ENCODE measurements at regions not wholly inside any gene's neighbourhood (a gene's known extent, or its start where the extent isn't known, plus 50 kb on each side); places are given as distances from the start of the nearest gene placed in this dataset.
A peak's percentile ranks its signal among the peaks of the same experiment; 100 is the strongest.

DNA sequence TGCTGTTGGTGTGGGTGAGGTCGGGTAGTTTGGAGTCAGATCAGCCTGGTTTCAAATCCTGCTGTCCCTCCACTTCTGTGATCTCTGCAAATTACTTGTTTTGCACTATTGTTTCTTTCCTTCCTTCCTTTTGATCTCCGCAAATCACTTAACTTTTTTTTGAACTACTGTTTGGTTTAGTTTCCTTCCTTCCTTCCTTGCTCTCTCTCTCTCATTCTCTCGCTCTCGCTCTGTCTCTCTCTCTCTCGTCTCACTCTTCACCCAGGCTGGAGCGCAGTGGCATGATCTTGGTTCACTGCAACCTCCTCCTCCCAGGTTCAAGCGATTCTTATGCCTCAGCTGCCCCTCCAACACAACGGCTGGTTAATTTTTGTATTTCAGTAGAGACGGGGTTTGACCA, 141.6 kb upstream of the ITGA6 start:
- DNase-seq (ENCODE audit: low read depth), result no peak
- no peak overlapping the region for H3K4me3 ChIP-seq (ENCODE audit: low read length)
- TF ChIP-seq, protein P1, sequence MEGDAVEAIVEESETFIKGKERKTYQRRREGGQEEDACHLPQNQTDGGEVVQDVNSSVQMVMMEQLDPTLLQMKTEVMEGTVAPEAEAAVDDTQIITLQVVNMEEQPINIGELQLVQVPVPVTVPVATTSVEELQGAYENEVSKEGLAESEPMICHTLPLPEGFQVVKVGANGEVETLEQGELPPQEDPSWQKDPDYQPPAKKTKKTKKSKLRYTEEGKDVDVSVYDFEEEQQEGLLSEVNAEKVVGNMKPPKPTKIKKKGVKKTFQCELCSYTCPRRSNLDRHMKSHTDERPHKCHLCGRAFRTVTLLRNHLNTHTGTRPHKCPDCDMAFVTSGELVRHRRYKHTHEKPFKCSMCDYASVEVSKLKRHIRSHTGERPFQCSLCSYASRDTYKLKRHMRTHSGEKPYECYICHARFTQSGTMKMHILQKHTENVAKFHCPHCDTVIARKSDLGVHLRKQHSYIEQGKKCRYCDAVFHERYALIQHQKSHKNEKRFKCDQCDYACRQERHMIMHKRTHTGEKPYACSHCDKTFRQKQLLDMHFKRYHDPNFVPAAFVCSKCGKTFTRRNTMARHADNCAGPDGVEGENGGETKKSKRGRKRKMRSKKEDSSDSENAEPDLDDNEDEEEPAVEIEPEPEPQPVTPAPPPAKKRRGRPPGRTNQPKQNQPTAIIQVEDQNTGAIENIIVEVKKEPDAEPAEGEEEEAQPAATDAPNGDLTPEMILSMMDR (conservative IDR thresholded peaks at IDR 0.05; ENCODE audit: low read length), result no peak

DNA sequence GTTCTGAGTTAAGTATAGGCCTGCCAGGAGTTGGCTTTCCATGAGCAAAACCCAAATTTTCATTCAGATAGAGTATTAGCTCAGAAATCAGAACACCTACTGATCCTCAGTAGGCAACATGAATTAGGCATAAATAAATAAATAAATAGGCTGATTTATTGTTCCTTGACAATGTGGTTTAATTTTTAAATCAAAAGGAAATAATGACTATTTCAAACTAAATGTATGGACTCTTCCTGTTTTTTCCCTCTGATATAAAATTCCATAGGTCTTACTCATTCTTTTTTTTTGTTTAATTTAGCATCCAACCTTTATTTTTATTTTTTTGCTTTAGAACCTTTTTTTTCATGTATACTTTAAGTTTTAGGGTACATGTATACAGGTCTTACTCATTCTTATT, 140.2 kb upstream of the ITGA6 start:
- no peak overlapping the region for H3K4me3 ChIP-seq (ENCODE audit: low read length)
- DNase-seq (ENCODE audit: low read depth), result no peak
- TF ChIP-seq, protein P1 (conservative IDR thresholded peaks at IDR 0.05; ENCODE audit: low read length), result no peak

DNA sequence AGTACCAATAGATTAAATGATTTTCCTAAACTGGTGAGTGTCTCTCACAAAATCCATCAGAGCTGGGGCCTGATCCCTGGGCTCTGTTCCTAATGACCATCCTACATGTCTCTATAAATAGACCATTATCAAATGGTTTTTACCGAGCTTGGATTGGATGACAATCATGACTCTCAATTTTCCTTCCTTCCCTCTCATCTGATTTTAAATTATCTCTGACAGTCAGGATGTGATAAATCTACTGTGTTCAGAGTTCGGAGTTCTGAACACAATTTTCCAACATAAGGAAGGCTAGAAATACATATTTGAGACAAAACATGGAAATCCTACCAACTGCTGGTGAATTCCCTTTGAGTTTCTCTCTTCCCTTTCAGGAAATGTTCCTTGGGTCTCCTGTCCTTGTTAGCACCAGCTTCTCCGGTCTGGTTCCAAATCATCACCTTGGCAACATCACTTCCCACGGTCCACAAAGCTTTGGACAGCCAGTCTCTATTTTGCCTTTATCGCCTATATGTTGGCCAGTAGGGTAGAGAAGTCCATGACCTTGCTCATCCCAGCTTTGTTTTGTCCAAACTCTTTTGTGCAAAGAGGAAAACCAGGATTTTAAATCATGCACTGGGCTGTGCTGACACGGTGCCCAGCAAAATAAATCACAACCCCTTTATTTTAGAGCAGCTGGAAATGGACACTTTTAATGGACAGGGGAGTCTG, 139.6 kb upstream of the ITGA6 start:
- TF ChIP-seq, protein P1 (conservative IDR thresholded peaks at IDR 0.05; ENCODE audit: low read length), result no peak
- no peak for DNase-seq (ENCODE audit: low read depth)
- H3K4me3 ChIP-seq (ENCODE audit: low read length), result no peak overlapping the region

DNA sequence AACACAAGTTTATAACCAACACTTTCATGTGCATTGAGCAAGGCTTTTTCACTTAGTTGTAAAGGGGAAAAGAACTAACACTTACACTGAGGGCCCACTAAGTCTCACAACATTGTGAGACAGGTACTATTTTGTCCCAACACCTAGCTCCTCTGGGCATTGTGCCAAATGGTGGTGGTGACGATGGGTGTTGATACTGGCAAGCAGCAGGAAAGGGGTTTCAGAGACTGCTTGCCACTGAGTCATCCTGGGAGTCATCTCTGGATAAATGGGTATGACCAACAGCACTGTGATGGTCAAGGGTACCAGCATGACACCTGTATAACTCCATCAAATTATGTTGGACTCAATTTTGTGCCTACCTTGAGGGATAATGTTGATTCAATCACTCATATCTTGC, 138.8 kb upstream of the ITGA6 start:
- no peak for DNase-seq (ENCODE audit: low read depth)
- TF ChIP-seq, protein P1 (conservative IDR thresholded peaks at IDR 0.05; ENCODE audit: low read length), result no peak

DNA sequence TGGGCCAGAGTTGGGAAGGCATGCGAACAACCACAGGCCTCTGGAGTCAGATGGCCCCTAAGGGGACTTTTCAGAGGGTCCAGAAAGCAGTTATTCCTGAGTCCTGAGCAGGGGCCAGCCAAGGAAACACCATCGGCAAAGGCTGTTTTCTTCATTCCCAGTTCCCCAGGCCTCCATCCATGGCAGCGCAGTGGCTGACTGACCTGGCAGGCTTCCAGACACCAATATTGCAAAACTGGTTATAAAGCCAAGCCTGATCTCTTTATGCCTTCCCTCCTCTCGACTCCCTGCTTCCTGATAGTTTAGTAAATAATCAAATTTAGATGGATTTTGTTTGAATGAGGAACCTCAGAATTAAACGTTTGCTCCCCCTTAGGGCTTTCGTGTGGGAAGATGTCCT, 133.4 kb upstream of the ITGA6 start:
- DNase-seq (ENCODE audit: low read depth), result peak; percentile 40
- TF ChIP-seq, protein P1 (conservative IDR thresholded peaks at IDR 0.05; ENCODE audit: low read length), result no peak
- no peak overlapping the region for H3K4me3 ChIP-seq (ENCODE audit: low read length)

More for the DNA sequence above, 138.8 kb upstream of the ITGA6 start:
- H3K4me3 ChIP-seq (ENCODE audit: low read length), result no peak overlapping the region

DNA sequence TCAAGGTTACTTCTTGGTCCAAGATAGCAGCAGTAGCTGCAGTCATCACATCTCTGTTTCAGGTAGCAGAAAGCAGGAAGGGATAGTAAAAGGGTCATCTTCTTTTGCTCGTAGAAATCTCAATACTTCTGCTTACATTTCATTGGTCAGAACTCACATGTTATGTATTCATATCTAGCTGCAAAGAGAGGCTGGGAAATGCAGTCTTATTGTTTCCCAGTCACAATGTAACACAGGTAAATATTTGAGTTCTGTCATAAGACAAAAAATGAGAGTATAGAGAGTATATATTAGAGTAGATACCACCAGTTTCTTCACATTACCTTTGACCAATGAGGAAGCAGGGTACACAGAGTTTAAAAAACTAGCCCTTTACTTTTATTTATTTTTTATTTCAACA, 132.4 kb upstream of the ITGA6 start:
- H3K4me3 ChIP-seq (ENCODE audit: low read length), result no peak overlapping the region
- TF ChIP-seq, protein P1 (conservative IDR thresholded peaks at IDR 0.05; ENCODE audit: low read length), result no peak
- no peak for DNase-seq (ENCODE audit: low read depth)

DNA sequence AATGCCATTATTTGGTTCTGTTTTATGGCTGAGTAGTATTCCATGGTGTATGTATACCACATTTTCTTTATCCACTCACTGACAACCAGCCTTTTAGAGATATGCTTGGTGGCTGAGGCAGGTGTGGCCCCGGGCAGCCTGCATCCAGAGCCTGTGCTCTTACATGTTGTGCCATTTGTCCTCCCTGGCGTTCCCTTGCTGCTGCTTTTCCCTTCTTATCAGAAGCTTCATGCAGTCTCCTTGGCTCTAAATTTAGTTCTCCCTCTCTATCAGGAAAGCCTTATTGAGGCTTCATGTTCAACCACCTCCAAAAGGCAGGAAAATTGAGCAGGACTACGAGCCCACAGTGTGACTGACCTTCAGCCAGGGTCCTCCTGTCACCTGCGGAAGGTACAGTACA, 131.7 kb upstream of the ITGA6 start:
- TF ChIP-seq, protein P1 (conservative IDR thresholded peaks at IDR 0.05; ENCODE audit: low read length), result no peak
- DNase-seq (ENCODE audit: low read depth), result no peak
- H3K4me3 ChIP-seq (ENCODE audit: low read length), result no peak overlapping the region
